GM12892 (cell line): ENCODE measurements at regions not wholly inside any gene's neighbourhood (a gene's known extent, or its start where the extent isn't known, plus 50 kb on each side); places are given as distances from the start of the nearest gene placed in this dataset.
"Not testable (repeated sequence)": the region's sequence is repeated elsewhere in the genome, so short reads cannot be mapped to it uniquely, and the experiment has no call there.

Experiments
- POLR2A ChIP-seq: IDR thresholded peaks from 2 replicates; pipeline ENCODE4 v1.6.1; 2011; ENCODE audit warnings: low read depth, low read length, control low read depth
- POLR2AphosphoS5 ChIP-seq: IDR thresholded peaks from 2 replicates; pipeline ENCODE4 v1.6.1; 2011; ENCODE audit warnings: low read depth, low read length, control low read depth
- TAF1 ChIP-seq: IDR thresholded peaks from 2 replicates; pipeline ENCODE4 v1.6.1; 2011; ENCODE audit warnings: low read depth, mild to moderate bottlenecking, control low read depth, low read length, borderline replicate concordance

DNA sequence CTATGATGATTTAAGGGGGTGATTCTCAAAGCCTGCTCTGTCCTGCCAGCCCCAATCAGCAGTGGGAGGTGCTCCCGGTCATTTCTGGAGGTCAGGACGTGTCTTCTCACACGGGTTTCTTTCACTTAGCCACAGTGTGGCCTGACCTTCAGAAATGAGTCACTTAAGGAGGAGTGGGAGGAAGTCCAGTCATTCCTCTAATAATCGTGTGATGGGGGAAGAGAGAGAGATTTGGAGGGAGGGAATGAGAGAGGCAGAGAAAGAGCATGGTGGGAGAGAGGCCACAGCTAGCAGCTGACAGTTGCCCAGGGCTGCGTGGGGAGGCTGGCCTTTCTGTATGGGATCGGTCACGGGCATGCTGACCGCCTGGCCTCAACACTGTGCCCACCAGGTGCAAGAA lies 142.6 kb upstream of the ZNF469 start:
- not testable (repeated sequence) for TF ChIP-seq POLR2AphosphoS5, POLR2A, TAF1
